Pancreas (tissue), 10 donors: ENCODE measurements at regions not wholly inside any gene's neighbourhood (a gene's known extent, or its start where the extent isn't known, plus 50 kb on each side); places are given as distances from the start of the nearest gene placed in this dataset.

Source experiments
- ATAC-seq, 4 donors: fragments of 200-7000 bp; cut with Tn5 transposase; one replicate each; pipeline versions ENCODE4 v1.8.0 to v1.9.1; 2020; ENCODE audit warnings: mild to moderate bottlenecking in 4 of 4, moderate library complexity in 4 of 4
- DNase-seq, 6 donors: peaks; one replicate each; pipeline ENCODE4 v3.0.0-alpha.2; 2020
- FAIRE-seq: peaks from 2 replicates; lab custom pipeline; 2012; peaks lifted over from hg19 to GRCh38; lab: Jason Lieb, UNC
- H3K27ac ChIP-seq, 4 donors: fragments of 200-600 bp; sonication (generic); 1 replicate in 3 of 4; 2 replicates in 1 of 4; pipeline versions ENCODE4 v1.5.0 to v1.8.0; 2020
- H3K27me3 ChIP-seq, 4 donors: fragments of 200-600 bp; one replicate each; pipeline ENCODE4 v1.8.0; 2021
- H3K36me3 ChIP-seq, 3 donors: fragments of 200-600 bp; sonication (generic) in 1 of 3; one replicate each; pipeline versions ENCODE4 v1.5.0 to v1.8.0; 2020 to 2021
- H3K4me1 ChIP-seq, 3 donors: fragments of 200-600 bp; one replicate each; pipeline ENCODE4 v1.8.0; 2021
- H3K4me3 ChIP-seq, 4 donors: fragments of 200-600 bp; sonication (generic) in 2 of 4; one replicate each; pipeline versions ENCODE4 v1.5.0 to v1.8.0; 2020 to 2021
- H3K9me3 ChIP-seq, 4 donors: fragments of 200-600 bp; one replicate each; pipeline ENCODE4 v1.8.0; 2021
- WGBS, 2 donors: extraction: QIAGEN DNeasy Blood & Tissue Kit; methylation state at CpG; one replicate each; pipeline ENCODE4 v1.1.7; 2013; 5-methylcytosine and 5-hydroxymethylcytosine counted together
- intact Hi-C, 3 donors: fragments of 100-400 bp; cut with DNase I; formaldehyde crosslinking; loops; one replicate each; pipeline versions ENCODE4 v1.11.1 to v1.14.2; 2022
- TF ChIP-seq, protein P1 (sequence below), 4 donors: fragments of 200-600 bp; sonication (generic) in 3 of 4; IDR thresholded peaks; one replicate each; pipeline versions ENCODE4 v1.5.0 to v1.8.0; 2021; ENCODE audit warnings: antibody characterized with exemption in 4 of 4
- donor health status: healthy with polysubstance abuse.
- donor health status: DM: no; HTN: no; CAD: no; lungs with moderate emphysema.
- donor health status: DM: no; HTN: no; CAD: no.
- donor health status: control.
- donor health status: control.
- donor health status: Bipolar disorder and iron deficiency.
- donor health status: DM: yes; HTN: yes; CAD: no.
- donor health status: DM: no; HTN: no; CAD: no.
- donor health status: DM: no; HTN: no; CAD: no.
- donor health status: DM: yes; HTN: yes; CAD: no.

DNA sequence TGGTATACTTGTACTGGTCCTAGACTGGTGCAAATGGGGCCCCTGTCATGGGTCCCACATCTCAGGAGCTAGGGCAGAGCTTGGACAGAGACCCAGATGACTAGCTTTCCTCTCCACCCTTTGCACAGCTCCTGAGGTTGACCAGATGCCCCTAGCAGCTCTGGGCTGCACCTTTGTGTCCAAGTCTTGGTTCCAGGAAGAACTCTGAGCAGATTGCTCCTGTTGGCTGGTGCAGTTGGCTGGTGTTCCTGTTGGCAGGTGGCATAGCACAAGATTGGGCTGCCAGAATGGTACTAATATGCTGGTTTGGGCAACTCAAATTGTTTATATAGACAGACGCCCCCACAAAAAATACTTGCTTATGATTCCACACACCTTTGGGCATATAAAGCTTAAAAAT is 89.4 kb upstream of the EZR start:
- Histone ChIP-seq H3K27me3 (no peaks in the 10 kb centered on the region), H3K27ac (no peak overlapping the region), H3K4me1 (peaks cover 0 to 7% (median 0%) of the 10 kb centered on the region in 3 donors), H3K36me3 (no peaks in the 10 kb centered on the region), H3K4me3 (no peak overlapping the region), H3K9me3 (no peaks in the 10 kb centered on the region)
- FAIRE-seq (no peak), DNase-seq (no peak), ATAC-seq (no peak)
- intact Hi-C loops, result no loop called here
- TF ChIP-seq, protein P1, sequence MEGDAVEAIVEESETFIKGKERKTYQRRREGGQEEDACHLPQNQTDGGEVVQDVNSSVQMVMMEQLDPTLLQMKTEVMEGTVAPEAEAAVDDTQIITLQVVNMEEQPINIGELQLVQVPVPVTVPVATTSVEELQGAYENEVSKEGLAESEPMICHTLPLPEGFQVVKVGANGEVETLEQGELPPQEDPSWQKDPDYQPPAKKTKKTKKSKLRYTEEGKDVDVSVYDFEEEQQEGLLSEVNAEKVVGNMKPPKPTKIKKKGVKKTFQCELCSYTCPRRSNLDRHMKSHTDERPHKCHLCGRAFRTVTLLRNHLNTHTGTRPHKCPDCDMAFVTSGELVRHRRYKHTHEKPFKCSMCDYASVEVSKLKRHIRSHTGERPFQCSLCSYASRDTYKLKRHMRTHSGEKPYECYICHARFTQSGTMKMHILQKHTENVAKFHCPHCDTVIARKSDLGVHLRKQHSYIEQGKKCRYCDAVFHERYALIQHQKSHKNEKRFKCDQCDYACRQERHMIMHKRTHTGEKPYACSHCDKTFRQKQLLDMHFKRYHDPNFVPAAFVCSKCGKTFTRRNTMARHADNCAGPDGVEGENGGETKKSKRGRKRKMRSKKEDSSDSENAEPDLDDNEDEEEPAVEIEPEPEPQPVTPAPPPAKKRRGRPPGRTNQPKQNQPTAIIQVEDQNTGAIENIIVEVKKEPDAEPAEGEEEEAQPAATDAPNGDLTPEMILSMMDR (IDR thresholded peaks at IDR 0.05), result no peak
- WGBS, 2 donors, result 72 to 84% methylated on average over 1 of the region's 1 CpG

GRCh38 chr6:158907931-158908330 is 88.8 kb upstream of the EZR start:
- ATAC-seq (no peak), FAIRE-seq (no peak), DNase-seq (no peak)
- 76% methylated on average over 10 of the region's 10 CpGs for WGBS, 2 donors
- Histone ChIP-seq H3K4me3 (no peak overlapping the region), H3K27me3 (no peaks in the 10 kb centered on the region), H3K27ac (no peak overlapping the region), H3K9me3 (no peaks in the 10 kb centered on the region), H3K36me3 (no peaks in the 10 kb centered on the region), H3K4me1 (peaks cover 0 to 7% (median 0%) of the 10 kb centered on the region in 3 donors)
- TF ChIP-seq, protein P1 (IDR thresholded peaks at IDR 0.05), result no peak
- intact Hi-C loops, result no loop called here

- Histone ChIP-seq H3K9me3 (no peaks in the 10 kb centered on the region), H3K27ac (no peak overlapping the region), H3K36me3 (no peaks in the 10 kb centered on the region), H3K4me1 (peaks cover 0 to 7% (median 0%) of the 10 kb centered on the region in 3 donors), H3K27me3 (no peaks in the 10 kb centered on the region), H3K4me3 (no peak overlapping the region)
- no peak for FAIRE-seq
- no peak for DNase-seq
- no peak for ATAC-seq
- intact Hi-C loops, result no loop called here
- WGBS, 2 donors, result 68% methylated on average over 4 of the region's 4 CpGs
- TF ChIP-seq, protein P1 (IDR thresholded peaks at IDR 0.05), result no peak
These were observed 87.8 kb upstream of the EZR start for GRCh38 chr6:158906926-158907325.

DNA sequence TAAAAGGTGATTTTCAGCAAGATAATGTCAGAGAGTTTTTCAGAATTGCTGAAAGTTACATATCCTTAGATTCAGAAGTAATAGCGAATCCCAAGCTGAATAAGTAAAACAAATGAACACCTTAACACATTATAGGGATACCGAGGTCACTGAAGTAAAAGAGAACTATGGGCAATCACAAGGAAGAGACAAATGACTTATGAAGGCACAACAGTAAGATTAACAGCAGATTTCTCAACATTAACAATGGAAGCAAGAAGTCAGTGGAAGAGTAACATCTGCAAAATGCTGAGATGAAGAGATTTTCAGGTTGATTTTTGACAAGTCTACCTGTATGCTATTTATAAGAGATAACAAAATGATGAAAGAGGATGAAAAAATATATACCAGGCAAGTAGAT is 86.1 kb upstream of the EZR start:
- Histone ChIP-seq H3K36me3 (no peaks in the 10 kb centered on the region), H3K27ac (no peak overlapping the region), H3K4me1 (peaks cover 0 to 7% (median 0%) of the 10 kb centered on the region in 3 donors), H3K27me3 (no peaks in the 10 kb centered on the region), H3K9me3 (no peaks in the 10 kb centered on the region), H3K4me3 (no peak overlapping the region)
- DNase-seq (no peak), FAIRE-seq (no peak), ATAC-seq (no peak)
- TF ChIP-seq, protein P1 (IDR thresholded peaks at IDR 0.05), result no peak
- 90 to 93% methylated on average over 2 of the region's 2 CpGs for WGBS, 2 donors
- intact Hi-C loops, result no loop called here

GRCh38 chr6:158903801-158904200 is 84.6 kb upstream of the EZR start:
- TF ChIP-seq, protein P1 (IDR thresholded peaks at IDR 0.05), result no peak
- FAIRE-seq, result no peak
- H3K4me3 ChIP-seq, result no peak overlapping the region

More at GRCh38 chr6:158903801-158904200, 84.6 kb upstream of the EZR start:
- H3K4me1 ChIP-seq, result peaks cover 0 to 7% (median 0%) of the 10 kb centered on the region in 3 donors
- intact Hi-C loops, result no loop called here
- no peaks in the 10 kb centered on the region for H3K36me3 ChIP-seq
- H3K27me3 ChIP-seq, result no peaks in the 10 kb centered on the region
- DNase-seq (no peak), ATAC-seq (no peak)
- no peaks in the 10 kb centered on the region for H3K9me3 ChIP-seq
- H3K27ac ChIP-seq, result no peak overlapping the region
- 85 to 87% methylated on average over 2 of the region's 2 CpGs for WGBS, 2 donors
